ENCODE measurements at regions not wholly inside any gene's neighbourhood (a gene's known extent, or its start where the extent isn't known, plus 50 kb on each side); places are given as distances from the start of the nearest gene placed in this dataset.

DNA sequence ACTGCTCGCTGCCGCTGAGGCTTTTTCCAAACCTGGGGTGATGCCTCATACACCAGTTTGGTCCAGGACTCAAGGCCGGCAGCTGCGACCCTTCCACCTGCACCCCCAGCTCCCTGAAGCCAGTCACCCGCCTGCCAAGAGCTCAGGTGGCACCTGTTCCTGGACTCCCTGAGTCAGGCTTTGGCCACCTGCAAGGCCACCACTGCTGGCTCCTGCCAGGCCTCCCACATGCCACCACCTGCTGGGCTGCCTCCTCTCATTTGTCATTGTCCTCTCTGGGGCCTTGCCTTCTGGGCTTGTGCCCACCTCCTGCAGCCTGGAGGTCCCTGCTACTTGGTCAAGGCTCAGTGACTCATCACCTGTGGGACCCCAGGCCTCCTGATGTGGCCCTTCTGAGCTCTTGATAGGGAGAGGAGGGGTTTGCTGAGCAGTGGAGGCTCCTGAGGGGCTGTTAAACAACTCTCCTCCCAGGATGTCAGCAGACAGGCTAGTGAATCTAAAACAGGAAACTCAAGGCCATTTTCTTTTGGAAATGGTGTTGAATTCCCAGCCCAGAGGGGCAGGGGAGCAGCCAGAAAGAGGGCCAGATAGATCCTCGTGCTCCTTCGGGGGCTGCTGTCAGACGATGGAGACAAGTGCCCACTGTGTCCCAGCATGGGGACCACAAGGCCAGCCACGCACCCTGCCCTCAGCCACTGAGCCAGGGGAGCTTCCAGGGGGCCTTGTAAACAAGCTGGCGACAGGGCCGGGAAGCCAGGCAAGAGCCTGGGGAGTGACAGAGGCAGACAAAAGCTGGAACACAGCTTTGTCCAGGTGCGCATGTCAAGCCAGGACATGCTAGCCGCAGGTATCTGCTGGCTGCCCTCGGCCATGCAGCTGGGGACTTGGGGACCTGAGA is 416.8 kb downstream of the LRATD1 start (continued):
- TF ChIP-seq NFYA (IDR thresholded peaks at IDR 0.05; ENCODE audit: borderline replicate concordance, low read depth, low read length) (no peak), NRF1 (conservative IDR thresholded peaks at IDR 0.05; ENCODE audit: low read depth, low read length) (no peak), TCF12 (IDR thresholded peaks at IDR 0.05; ENCODE audit: low read depth, low read length) (no peak)
- TF ChIP-seq, protein P1, sequence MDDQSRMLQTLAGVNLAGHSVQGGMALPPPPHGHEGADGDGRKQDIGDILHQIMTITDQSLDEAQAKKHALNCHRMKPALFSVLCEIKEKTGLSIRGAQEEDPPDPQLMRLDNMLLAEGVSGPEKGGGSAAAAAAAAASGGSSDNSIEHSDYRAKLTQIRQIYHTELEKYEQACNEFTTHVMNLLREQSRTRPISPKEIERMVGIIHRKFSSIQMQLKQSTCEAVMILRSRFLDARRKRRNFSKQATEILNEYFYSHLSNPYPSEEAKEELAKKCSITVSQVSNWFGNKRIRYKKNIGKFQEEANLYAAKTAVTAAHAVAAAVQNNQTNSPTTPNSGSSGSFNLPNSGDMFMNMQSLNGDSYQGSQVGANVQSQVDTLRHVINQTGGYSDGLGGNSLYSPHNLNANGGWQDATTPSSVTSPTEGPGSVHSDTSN (IDR thresholded peaks at IDR 0.05; ENCODE audit: insufficient replicate concordance, low read depth, low read length) = no peak

DNA sequence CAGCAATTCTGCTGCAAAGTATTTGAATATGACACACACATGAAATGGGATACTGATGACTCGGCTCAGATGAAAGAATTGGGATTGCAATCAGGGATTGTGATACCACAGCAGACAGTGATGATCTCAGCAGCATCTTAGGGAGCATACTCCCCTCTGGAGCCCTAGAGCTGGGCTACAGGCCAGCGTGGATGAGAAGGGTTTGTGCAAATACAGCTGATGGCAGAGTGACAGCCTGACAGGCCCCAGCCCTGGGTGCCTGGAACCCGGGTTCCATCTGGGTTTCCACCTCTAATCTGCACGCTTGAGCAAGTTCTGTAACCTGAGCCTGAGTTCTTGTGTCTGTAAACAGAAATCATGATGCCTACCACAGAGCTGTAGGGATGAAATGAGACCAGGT is 418.0 kb downstream of the LRATD1 start:
- no peaks in the 10 kb centered on the region for H3K79me2 ChIP-seq (ENCODE audit: control insufficient read depth, insufficient read depth, low read length)
- H3K4me3 ChIP-seq = no peak overlapping the region
- no peak overlapping the region for H3K4me2 ChIP-seq (ENCODE audit: control insufficient read depth, insufficient read depth)
- H4K20me1 ChIP-seq (ENCODE audit: control insufficient read depth, insufficient read depth) = no peaks in the 10 kb centered on the region
- POLR2A ChIA-PET = no interaction called here
- TF ChIP-seq SMAD5 (IDR thresholded peaks at IDR 0.05; ENCODE audit: low read depth) (no peak), NFYB (IDR thresholded peaks at IDR 0.05; ENCODE audit: insufficient read depth, low read depth, low read length) (no peak), CREB1 (IDR thresholded peaks at IDR 0.05; ENCODE audit: low read depth) (no peak), SRF (IDR thresholded peaks at IDR 0.05; ENCODE audit: low read depth in 2 of 2, low read length in 2 of 2) (no peak), KAT2A (conservative IDR thresholded peaks at IDR 0.05; ENCODE audit: control insufficient read depth, low read depth, low read length) (no peak)
- TF ChIP-seq, protein P2, sequence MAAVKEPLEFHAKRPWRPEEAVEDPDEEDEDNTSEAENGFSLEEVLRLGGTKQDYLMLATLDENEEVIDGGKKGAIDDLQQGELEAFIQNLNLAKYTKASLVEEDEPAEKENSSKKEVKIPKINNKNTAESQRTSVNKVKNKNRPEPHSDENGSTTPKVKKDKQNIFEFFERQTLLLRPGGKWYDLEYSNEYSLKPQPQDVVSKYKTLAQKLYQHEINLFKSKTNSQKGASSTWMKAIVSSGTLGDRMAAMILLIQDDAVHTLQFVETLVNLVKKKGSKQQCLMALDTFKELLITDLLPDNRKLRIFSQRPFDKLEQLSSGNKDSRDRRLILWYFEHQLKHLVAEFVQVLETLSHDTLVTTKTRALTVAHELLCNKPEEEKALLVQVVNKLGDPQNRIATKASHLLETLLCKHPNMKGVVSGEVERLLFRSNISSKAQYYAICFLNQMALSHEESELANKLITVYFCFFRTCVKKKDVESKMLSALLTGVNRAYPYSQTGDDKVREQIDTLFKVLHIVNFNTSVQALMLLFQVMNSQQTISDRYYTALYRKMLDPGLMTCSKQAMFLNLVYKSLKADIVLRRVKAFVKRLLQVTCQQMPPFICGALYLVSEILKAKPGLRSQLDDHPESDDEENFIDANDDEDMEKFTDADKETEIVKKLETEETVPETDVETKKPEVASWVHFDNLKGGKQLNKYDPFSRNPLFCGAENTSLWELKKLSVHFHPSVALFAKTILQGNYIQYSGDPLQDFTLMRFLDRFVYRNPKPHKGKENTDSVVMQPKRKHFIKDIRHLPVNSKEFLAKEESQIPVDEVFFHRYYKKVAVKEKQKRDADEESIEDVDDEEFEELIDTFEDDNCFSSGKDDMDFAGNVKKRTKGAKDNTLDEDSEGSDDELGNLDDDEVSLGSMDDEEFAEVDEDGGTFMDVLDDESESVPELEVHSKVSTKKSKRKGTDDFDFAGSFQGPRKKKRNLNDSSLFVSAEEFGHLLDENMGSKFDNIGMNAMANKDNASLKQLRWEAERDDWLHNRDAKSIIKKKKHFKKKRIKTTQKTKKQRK (IDR thresholded peaks at IDR 0.05; ENCODE audit: low read depth, low read length) = no peak
- FAIRE-seq (no peak), DNase-seq (ENCODE audit: low read depth, low spot score) (no peak), ATAC-seq (no peak)
- no peak overlapping the region for H2AFZ ChIP-seq (ENCODE audit: control insufficient read depth, low read depth, low read length)
- no TSS peak for BruUV-seq (replicated peaks)
- H3K36me3 ChIP-seq (ENCODE audit: control insufficient read depth in 2 of 2, insufficient read depth in 2 of 2, low read length in 1 of 2) = no peaks in the 10 kb centered on the region
- SMC1A ChIA-PET (ENCODE audit: uncharacterized antibody, unreplicated experiment) = no interaction called here
- intact Hi-C loops (cut with micrococcal nuclease; ENCODE audit: unreplicated experiment) = no loop called here
- no peak overlapping the region for H3K27ac ChIP-seq (ENCODE audit: control insufficient read depth, insufficient read depth)
- H3K9me3 ChIP-seq (replicated peaks; ENCODE audit: control insufficient read depth, insufficient read depth, low read length) = no peaks in the 10 kb centered on the region
- H3K27me3 ChIP-seq (replicated peaks in 1 of 2; ENCODE audit: control insufficient read depth in 2 of 2, insufficient read depth in 2 of 2, low read length in 1 of 2) = no peaks in the 10 kb centered on the region
- WGBS (ENCODE audit: insufficient coverage, insufficient replicate concordance, low lambda C conversion rate, missing lambda C conversion rate) = 6% methylated on average over 4 of the region's 4 CpGs
- H3K4me1 ChIP-seq (ENCODE audit: control insufficient read depth, insufficient read depth, low read length) = no peaks in the 10 kb centered on the region
- no peak overlapping the region for H3K9ac ChIP-seq (ENCODE audit: control insufficient read depth, insufficient read depth, low read length)
- in situ Hi-C loops (cut with MboI) = no loop called here
- CTCF ChIA-PET = interaction anchor here (1.0 kb wide), 1 partner anchor 8 kb away, joined by 4 read pairs; no protein-coding TSS in a partner anchor
- RAD21 ChIA-PET (ENCODE audit: unreplicated experiment) = no interaction called here

All from GM12878 (cell line).